Stimulated activated naive B cell treated with anti-CD40 and anti-IgM and Interleukin-4, amounts not matched to agents 10 μg/mL and 1 μg/mL and 100 μg/mL, for 72 hours (primary cell): ENCODE measurements at regions not wholly inside any gene's neighbourhood (a gene's known extent, or its start where the extent isn't known, plus 50 kb on each side); places are given as distances from the start of the nearest gene placed in this dataset.

Experiments used
- ATAC-seq, 2 donors: fragments of 150-1000 bp; cut with Tn5 transposase; replicated peaks; 2 replicates each; pipeline ENCODE4 v1.10.0; 2021; ENCODE audit warnings: moderate library complexity in 1 of 2
- DNase-seq: peaks from one replicate; pipeline ENCODE4 v3.0.0; 2021
- H3K27ac Mint-ChIP-seq: one replicate; pipeline ENCODE4 v1.8.0; 2022; ENCODE audit warnings: mild to moderate bottlenecking, mixed read lengths
- H3K27me3 Mint-ChIP-seq, 2 donors: one replicate each; pipeline ENCODE4 v1.8.0; 2022; ENCODE audit warnings: mixed read lengths in 2 of 2
- H3K36me3 Mint-ChIP-seq, 2 donors: one replicate each; pipeline ENCODE4 v1.8.0; 2022; ENCODE audit warnings: mixed read lengths in 2 of 2, mild to moderate bottlenecking in 1 of 2
- H3K4me1 Mint-ChIP-seq, 2 donors: one replicate each; pipeline ENCODE4 v1.8.0; 2022; ENCODE audit warnings: mixed read lengths in 2 of 2, mild to moderate bottlenecking in 1 of 2
- H3K4me3 Mint-ChIP-seq, 2 donors: one replicate each; pipeline ENCODE4 v1.8.0; 2022; ENCODE audit warnings: mild to moderate bottlenecking in 2 of 2, mixed read lengths in 2 of 2, moderate library complexity in 1 of 2
- H3K9me3 Mint-ChIP-seq, 2 donors: one replicate each; pipeline ENCODE4 v1.8.0; 2022; ENCODE audit warnings: mixed read lengths in 2 of 2, mild to moderate bottlenecking in 1 of 2

DNA sequence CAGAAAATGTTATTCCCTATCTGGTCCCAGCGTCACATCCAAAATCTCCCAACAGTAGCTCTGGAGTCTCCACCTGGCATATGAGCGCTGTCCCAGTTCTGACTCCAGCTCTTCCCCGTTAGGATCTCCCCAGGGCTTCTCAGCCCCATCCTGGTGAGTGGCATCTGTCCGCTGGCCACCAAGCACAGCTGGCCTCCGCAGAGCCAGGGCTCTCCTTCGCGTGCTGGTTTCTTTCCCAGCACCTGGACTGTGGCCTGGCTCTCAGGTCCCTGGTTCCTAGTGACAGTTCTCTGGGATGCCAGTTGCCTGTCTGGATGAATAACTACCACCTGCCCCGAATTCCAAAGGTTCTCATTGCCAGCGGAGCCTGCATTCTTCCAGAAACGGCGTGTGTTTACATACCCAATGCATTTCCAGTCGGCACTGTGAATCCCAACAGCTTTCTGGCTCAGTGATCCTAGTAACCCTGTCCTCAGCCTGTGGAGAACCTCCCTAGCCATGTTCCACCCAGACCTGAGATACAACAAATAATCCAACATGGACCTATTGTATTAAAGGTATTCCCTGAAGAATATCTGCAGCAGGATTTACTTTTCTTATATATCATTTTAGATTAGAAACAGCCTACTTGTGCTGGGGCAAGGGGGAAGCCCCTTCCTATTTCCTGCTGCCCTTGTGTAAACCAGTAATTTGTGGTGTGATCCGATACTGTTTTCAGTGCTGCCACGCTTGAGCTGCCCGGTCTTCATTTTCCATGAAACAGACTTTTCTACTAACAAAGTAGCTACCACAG, 69.9 kb upstream of the PDE10A start:
- H3K36me3 Mint-ChIP-seq = no peaks in the 10 kb centered on the region
- ATAC-seq (no peak), DNase-seq (no peak)
- H3K4me1 Mint-ChIP-seq = no peaks in the 10 kb centered on the region
- H3K9me3 Mint-ChIP-seq = peaks cover 5 to 14% of the 10 kb centered on the region in 2 donors
- no peak overlapping the region for H3K27ac Mint-ChIP-seq
- no peak overlapping the region for H3K4me3 Mint-ChIP-seq
- no peaks in the 10 kb centered on the region for H3K27me3 Mint-ChIP-seq

DNA sequence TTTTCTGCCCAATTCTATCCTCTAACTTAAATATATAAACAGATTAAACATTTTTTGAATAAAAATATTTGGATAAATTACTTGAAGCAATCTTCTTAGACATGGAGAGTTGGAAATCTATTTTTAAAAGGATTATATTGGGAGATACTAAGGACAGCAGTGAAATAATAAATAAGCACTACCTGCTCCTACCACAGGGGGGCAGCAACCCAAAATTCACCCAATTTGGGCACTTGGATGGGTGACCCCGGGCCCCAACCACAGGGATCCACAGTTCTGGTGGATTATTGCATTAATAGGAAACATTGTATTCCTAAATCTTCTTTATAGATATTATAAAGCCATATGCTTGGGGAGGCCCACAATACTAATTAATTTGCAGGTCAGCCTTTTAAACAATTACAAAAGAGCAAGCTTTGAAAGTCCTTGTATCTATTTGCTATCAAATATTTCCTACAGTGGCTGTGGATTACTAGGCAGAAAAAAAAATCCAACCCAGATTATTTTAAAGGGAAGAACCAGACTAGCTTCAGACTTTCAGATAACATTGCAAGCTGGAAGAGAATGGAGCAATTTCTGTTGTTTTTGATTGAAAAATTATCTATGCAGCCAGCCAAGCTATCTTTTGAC, 66.4 kb upstream of the PDE10A start:
- DNase-seq = no peak
- Mint-ChIP-seq H3K4me1 (no peaks in the 10 kb centered on the region), H3K4me3 (no peak overlapping the region), H3K9me3 (peaks cover 0 to 1% of the 10 kb centered on the region in 2 donors), H3K36me3 (no peaks in the 10 kb centered on the region), H3K27ac (no peak overlapping the region), H3K27me3 (peaks cover 0 to 5% of the 10 kb centered on the region in 2 donors)
- no peak for ATAC-seq

DNA sequence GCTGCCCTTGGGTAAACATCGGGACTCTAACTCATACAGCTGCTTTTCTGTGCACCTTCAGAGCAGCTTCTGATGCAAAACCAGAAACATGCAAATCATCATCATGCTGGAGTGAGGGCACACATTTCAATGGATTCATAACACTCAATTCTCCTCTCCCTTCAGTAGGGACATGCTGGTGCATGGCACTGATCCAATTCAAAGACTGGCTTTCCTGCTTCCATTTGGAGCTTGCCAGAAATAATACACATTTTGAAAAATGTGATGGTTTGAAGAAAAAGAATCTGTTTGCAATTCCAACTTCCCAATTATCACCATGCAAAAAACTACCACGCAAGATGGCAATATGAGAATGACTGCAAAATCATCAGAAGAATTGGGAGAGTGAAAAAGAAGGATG, 65.2 kb upstream of the PDE10A start:
- peaks cover 0 to 1% of the 10 kb centered on the region in 2 donors for H3K9me3 Mint-ChIP-seq
- H3K36me3 Mint-ChIP-seq = no peaks in the 10 kb centered on the region
- ATAC-seq = no peak
- H3K27me3 Mint-ChIP-seq = peaks cover 0 to 5% of the 10 kb centered on the region in 2 donors
- no peak for DNase-seq
- H3K27ac Mint-ChIP-seq = no peak overlapping the region
- no peaks in the 10 kb centered on the region for H3K4me1 Mint-ChIP-seq
- H3K4me3 Mint-ChIP-seq = no peak overlapping the region

DNA sequence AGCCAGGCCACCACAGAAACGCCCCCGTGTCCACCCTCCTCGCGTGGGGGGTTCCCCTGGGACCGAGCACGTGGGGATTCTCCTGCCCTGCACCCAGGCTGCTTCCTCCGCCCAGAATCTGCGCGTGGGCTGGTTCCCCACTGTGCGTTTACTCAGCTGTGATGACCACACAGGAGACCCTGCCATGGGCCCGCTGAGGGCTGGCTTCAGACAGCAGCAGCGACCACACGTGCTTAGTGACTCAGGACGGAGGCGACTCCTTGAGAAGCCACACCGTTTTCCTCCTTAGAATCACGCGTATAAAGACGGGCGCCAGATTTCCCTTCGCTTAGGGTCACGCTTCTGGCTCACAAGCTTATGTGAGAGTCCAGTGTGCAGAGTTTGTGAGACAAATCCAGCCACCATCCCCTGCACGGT, 63.9 kb upstream of the PDE10A start:
- Mint-ChIP-seq H3K27ac (no peak overlapping the region), H3K36me3 (no peaks in the 10 kb centered on the region), H3K27me3 (peaks cover 0 to 5% of the 10 kb centered on the region in 2 donors), H3K4me3 (no peak overlapping the region), H3K9me3 (peaks cover 0 to 1% of the 10 kb centered on the region in 2 donors), H3K4me1 (no peaks in the 10 kb centered on the region)
- no peak for DNase-seq
- no peak for ATAC-seq

DNA sequence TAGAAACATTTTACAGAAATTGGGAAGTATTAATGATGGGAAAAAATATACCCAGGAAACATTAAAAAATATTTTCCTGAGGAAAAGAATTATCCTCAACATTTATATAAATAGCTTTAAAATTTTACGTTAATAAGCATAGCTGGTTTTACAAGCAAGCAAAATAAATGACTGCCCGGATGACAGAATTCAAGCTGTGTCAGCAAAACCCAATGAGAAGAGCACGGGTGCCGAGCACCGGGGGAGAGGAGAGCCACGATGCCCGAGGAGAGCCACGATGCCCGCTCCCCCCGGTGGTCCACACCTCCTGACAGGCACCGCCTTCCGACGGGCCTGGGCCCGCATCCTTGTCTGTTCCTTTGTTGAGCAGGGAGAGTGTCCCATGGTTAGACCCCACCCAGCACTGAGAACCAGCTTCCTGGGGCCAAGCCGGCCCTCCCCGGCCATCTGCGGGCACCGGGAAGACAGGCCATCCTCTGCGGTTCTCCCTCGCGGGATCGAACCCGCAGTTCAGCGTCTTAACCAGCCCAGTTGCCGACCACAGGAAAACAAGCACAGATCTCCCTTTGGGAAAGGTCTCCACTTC, 63.3 kb upstream of the PDE10A start:
- no peak overlapping the region for H3K4me3 Mint-ChIP-seq
- peaks cover 0 to 5% of the 10 kb centered on the region in 2 donors for H3K27me3 Mint-ChIP-seq
- peaks cover 0 to 1% of the 10 kb centered on the region in 2 donors for H3K9me3 Mint-ChIP-seq

DNA sequence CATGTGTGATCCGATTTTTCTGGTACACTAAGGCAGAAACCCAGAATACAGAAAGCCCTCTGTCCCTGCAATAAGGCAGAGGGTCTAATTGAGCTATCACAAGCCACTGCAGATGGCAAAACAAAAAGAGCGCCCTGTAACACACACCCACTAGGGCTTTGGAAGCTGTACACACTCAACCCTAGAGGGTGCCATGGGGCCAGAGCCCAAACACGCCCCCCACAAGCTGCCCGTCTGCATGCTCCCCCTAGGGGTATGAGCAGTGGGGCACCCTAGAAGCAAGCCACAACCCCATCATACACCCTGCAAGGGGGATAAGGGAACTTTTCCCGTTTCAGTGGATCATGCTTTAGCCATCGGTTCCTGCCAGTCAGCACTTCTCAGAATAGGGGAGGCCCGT, 62.2 kb upstream of the PDE10A start:
- H3K4me1 Mint-ChIP-seq = no peaks in the 10 kb centered on the region
- ATAC-seq = no peak
- no peak for DNase-seq
- H3K4me3 Mint-ChIP-seq = no peak overlapping the region
- peaks cover 0 to 1% of the 10 kb centered on the region in 2 donors for H3K9me3 Mint-ChIP-seq
- no peak overlapping the region for H3K27ac Mint-ChIP-seq
- peaks cover 0 to 5% of the 10 kb centered on the region in 2 donors for H3K27me3 Mint-ChIP-seq
- H3K36me3 Mint-ChIP-seq = no peaks in the 10 kb centered on the region

More for the DNA sequence above, 63.3 kb upstream of the PDE10A start:
- H3K27ac Mint-ChIP-seq = no peak overlapping the region
- no peak for DNase-seq
- no peaks in the 10 kb centered on the region for H3K4me1 Mint-ChIP-seq
- ATAC-seq = no peak
- no peaks in the 10 kb centered on the region for H3K36me3 Mint-ChIP-seq

DNA sequence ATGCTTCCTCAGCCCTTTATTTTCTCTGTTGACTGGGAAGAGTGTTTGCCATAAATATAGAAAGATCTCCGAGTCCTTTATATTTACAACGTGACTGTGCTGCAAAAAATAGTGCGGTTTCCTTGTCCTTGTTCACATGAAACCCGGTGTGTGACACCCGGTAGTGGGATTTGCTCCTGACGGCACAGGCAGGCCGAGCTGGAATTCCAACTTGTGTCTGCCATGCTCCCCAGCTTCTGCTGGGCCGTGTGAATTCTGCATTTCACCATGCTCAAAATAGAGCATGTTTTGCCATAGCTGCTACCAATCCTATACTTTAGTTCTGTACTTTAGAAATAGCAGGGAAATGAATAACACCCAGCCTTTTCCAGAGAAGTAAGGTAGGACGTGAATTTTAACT, 60.3 kb upstream of the PDE10A start:
- Mint-ChIP-seq H3K9me3 (peaks cover 0 to 1% of the 10 kb centered on the region in 2 donors), H3K27me3 (peaks cover 0 to 15% of the 10 kb centered on the region in 2 donors), H3K36me3 (no peaks in the 10 kb centered on the region), H3K4me1 (no peaks in the 10 kb centered on the region), H3K27ac (no peak overlapping the region), H3K4me3 (no peak overlapping the region)
- ATAC-seq (no peak), DNase-seq (no peak)

DNA sequence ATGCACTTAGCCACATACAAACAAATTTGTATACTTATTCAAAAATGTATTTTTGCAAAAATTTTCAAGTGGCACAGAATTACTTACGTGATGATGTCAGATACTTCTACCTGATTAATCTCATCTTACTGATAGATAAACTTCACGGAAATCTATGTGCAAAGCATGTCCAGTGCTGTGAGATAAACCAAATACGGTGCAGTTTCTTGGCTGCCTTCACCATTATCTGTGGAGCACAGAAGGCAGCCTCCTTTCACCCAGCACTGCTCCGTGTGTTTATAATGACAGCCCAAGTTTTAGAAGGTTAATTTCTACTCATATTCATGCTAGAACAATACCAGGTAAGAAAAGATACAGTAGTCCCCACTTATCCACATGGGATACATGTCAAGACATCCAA, 59.0 kb upstream of the PDE10A start:
- ATAC-seq = no peak
- DNase-seq = no peak
- no peak overlapping the region for H3K27ac Mint-ChIP-seq
- H3K27me3 Mint-ChIP-seq = peaks cover 0 to 15% of the 10 kb centered on the region in 2 donors
- no peaks in the 10 kb centered on the region for H3K36me3 Mint-ChIP-seq
- H3K9me3 Mint-ChIP-seq = peaks cover 0 to 1% of the 10 kb centered on the region in 2 donors
- H3K4me3 Mint-ChIP-seq = no peak overlapping the region
- H3K4me1 Mint-ChIP-seq = no peaks in the 10 kb centered on the region

DNA sequence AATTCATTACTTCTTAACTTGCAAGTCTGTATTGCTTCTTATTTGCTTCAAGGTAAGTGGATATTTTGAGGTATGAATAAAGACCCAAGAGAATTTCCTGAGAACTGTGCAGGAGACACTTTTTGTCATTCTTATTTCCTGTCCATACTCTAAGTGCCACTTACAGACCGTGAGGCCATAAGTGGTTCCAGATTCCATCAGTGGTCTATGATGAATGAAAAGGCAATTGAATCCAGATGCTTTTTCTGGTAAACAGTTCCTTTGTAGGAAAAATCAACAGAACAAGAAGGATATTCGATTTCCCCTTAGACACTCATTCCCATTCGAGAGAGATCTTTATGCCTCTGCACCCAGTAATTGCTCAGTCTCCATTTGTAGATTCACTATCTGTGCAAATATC, 58.3 kb upstream of the PDE10A start:
- H3K4me1 Mint-ChIP-seq = no peaks in the 10 kb centered on the region
- peaks cover 0 to 15% of the 10 kb centered on the region in 2 donors for H3K27me3 Mint-ChIP-seq
- H3K4me3 Mint-ChIP-seq = no peak overlapping the region
- no peak for DNase-seq
- peaks cover 0 to 1% of the 10 kb centered on the region in 2 donors for H3K9me3 Mint-ChIP-seq
- no peak overlapping the region for H3K27ac Mint-ChIP-seq
- no peaks in the 10 kb centered on the region for H3K36me3 Mint-ChIP-seq
- no peak for ATAC-seq

DNA sequence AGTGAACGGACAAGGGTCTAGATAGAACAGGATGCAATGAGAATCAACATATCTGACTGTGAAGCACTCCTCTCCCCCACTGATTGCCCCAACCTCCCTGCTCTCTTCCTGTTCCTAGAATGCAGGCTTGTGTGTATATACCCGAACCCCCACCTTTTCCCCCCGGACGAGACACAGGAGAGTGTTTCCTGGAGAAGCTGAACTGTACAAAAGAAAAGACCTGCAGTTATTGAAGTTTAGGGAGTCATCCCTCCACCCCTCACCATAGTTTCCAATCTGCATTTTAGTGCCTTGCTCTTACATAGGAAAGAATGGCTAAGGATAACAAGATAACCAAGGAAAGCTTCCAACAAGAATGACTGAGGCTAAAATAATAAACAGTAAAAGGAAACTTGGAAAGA, 55.5 kb upstream of the PDE10A start:
- Mint-ChIP-seq H3K4me1 (no peaks in the 10 kb centered on the region), H3K4me3 (no peak overlapping the region), H3K36me3 (no peaks in the 10 kb centered on the region), H3K9me3 (no peaks in the 10 kb centered on the region), H3K27ac (no peak overlapping the region), H3K27me3 (peaks cover 0 to 10% of the 10 kb centered on the region in 2 donors)
- ATAC-seq (no peak), DNase-seq (no peak)

DNA sequence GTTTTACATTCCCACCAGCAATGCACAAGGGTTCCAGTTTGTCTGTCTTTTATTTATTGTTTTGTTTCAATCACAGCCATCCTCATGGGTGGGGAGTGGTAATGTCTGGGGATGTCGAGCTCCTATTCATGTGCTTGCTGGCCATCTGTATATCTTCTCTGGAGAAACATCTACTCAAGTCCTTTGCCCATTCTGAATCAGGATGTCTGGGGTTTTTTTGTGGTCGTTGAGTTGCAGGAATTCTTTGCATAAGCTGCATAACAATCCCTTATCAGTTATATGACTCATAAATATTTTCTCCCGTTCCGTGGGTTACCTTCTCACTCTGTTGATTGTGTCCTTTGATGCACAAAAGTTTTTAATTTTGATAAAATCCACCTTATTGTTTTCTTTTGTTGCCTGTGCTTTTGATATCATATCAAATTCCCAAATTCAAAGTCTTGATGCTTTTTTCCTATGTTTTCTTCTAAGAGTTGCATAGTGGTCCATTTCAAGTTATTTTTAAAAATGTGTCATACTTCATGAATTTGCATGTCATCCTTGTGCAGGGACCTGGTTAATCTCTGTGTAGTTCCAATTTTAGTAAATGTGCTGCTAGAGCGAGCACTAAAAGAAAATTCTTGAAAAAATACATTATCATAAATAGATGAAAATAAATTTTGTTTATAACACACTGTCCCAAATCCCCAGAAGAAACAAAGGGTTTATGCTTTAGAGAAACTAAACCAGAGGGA, 54.9 kb upstream of the PDE10A start:
- Mint-ChIP-seq H3K9me3 (no peaks in the 10 kb centered on the region), H3K36me3 (no peaks in the 10 kb centered on the region), H3K27ac (no peak overlapping the region), H3K4me3 (no peak overlapping the region), H3K4me1 (no peaks in the 10 kb centered on the region), H3K27me3 (peaks cover 0 to 10% of the 10 kb centered on the region in 2 donors)
- ATAC-seq = no peak
- no peak for DNase-seq

DNA sequence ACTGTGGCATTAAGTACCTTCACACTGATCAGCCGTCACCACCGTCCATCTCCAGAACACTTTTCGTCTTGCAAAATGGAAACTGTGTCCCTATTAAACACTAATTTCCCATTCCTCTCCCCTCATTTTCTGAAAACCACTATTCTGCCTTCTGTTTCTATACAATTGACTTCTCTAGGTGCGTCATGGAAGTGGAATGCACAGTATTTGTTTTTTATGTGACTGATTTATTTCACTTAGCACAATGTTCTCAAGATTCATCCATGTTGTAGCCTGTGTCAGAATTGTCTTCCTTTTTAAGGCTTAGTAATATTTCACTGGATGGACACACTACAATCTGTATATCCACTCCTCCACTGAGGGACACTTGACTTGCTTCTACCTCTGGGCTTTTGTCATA, 53.8 kb upstream of the PDE10A start:
- DNase-seq (no peak), ATAC-seq (no peak)
- Mint-ChIP-seq H3K9me3 (no peaks in the 10 kb centered on the region), H3K4me3 (no peak overlapping the region), H3K4me1 (no peaks in the 10 kb centered on the region), H3K27ac (no peak overlapping the region), H3K36me3 (no peaks in the 10 kb centered on the region), H3K27me3 (peaks cover 0 to 10% of the 10 kb centered on the region in 2 donors)

DNA sequence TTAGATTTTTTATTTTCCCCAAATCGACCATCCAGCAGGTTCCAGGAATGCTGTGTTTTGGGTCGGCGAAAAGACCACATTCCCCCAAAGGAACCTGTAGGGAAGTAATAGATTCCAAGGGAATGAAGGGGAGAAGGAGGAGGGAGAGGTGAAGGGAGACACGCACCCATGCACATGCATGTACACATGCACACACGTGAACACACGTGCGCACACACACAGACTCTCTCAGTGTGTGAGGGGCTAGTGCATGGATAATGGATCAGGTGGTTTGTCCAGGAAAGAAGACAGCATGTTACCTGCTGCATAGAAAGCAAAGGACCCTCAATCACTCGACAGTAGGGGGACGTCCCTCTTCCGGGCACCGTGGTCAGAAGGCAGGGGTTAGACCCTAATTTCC, 52.4 kb upstream of the PDE10A start:
- H3K36me3 Mint-ChIP-seq = no peaks in the 10 kb centered on the region
- H3K27me3 Mint-ChIP-seq = peaks cover 0 to 10% of the 10 kb centered on the region in 2 donors
- no peaks in the 10 kb centered on the region for H3K9me3 Mint-ChIP-seq
- no peak for ATAC-seq
- no peak overlapping the region for H3K4me3 Mint-ChIP-seq
- no peak for DNase-seq
- H3K4me1 Mint-ChIP-seq = no peaks in the 10 kb centered on the region
- no peak overlapping the region for H3K27ac Mint-ChIP-seq

DNA sequence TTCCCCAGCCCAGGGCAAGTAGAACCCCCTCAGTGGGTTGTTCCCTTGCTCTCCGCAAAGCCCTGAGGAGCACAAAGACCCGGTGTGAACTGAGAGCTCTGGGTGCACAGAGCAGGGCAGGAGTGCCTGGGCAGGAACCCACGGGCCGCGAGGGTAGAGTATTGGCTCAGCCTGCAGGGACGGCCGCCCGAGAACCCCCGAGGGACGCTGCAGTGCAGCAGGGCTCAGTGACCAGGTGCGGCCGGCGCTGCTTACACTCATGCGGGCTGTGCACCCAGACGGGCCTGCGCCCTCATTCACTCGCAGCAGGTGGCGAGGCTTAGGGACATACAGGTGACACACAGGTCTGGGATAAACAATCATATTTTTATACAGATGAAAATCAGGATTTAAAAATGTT, 51.9 kb upstream of the PDE10A start:
- Mint-ChIP-seq H3K4me1 (no peaks in the 10 kb centered on the region), H3K27ac (no peak overlapping the region), H3K36me3 (peaks cover 0 to 2% of the 10 kb centered on the region in 2 donors), H3K4me3 (no peak overlapping the region), H3K9me3 (peaks cover 0 to 2% of the 10 kb centered on the region in 2 donors), H3K27me3 (peaks cover 0 to 10% of the 10 kb centered on the region in 2 donors)
- ATAC-seq (peak in 1 of 2 donors; percentile 23), DNase-seq (no peak)
